Activated CD4-positive, alpha-beta T cell treated with anti-CD3 and anti-CD28 coated beads, Interleukin-2, amount 50 U/mL, for 16 hours (primary cell): ENCODE measurements at regions not wholly inside any gene's neighbourhood (a gene's known extent, or its start where the extent isn't known, plus 50 kb on each side); places are given as distances from the start of the nearest gene placed in this dataset.
A peak's percentile ranks its signal among the peaks of the same experiment; 100 is the strongest.

Experiments used
- DNase-seq: peaks from one replicate; pipeline ENCODE4 v3.0.0-alpha.2; 2020

DNA sequence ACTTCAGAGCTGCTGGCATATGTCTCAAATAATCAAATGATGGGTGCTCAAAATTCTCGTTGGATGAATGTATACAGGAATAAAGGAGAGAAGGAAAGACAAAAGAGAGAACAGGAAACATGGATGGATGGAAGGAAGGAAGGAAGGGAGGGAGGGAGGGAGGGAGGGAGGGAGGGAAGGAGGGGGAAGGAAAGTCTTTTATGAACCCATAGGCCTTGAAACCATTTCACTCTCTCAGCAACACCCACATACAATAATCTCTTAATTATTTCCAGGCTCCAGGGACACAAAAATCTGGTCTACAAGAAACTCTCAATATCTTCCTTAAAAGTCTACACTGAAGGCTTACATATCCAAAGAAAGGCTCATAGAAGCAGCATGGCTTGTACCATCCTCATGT, 363.4 kb upstream of the TMPO start:
- DNase-seq: no peak

DNA sequence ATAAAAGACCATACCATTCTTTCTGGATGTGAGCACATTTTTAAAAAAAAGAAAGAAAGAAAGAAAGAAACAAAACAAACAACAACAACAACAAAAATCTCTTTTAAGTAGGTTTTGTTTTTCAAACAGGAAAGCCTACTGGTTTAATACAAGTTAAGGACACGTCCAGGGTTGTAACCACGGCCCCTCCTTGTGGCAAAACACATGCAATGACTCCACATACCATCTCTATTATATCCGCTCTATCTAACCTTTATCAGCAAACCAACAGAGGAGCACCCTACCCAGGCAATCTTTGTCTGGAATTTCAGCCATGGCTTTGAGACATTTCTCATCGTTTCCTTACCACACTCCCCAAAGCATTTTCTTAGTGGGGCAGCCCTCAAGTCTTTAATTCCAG, 360.5 kb upstream of the TMPO start:
- peak; percentile 21 for DNase-seq

DNA sequence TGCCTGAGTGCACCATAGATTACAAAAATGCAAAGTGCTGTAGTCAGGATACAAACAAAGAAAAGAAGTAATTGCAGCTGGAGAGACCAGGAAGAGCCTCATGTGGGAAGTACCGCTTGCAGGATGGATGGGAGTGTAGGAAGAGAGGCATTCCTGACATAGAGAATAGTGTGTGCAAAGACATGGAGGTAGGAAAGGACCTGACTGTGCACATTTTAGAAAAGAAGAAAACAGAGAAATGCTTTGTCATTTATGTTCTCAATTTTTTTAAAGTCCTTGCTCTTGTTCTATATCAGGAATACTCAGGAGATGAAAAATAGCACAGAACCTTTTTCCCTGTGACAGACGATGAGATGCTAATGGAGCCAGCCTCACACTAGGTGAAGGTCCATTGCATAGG, 358.7 kb upstream of the TMPO start:
- no peak for DNase-seq

DNA sequence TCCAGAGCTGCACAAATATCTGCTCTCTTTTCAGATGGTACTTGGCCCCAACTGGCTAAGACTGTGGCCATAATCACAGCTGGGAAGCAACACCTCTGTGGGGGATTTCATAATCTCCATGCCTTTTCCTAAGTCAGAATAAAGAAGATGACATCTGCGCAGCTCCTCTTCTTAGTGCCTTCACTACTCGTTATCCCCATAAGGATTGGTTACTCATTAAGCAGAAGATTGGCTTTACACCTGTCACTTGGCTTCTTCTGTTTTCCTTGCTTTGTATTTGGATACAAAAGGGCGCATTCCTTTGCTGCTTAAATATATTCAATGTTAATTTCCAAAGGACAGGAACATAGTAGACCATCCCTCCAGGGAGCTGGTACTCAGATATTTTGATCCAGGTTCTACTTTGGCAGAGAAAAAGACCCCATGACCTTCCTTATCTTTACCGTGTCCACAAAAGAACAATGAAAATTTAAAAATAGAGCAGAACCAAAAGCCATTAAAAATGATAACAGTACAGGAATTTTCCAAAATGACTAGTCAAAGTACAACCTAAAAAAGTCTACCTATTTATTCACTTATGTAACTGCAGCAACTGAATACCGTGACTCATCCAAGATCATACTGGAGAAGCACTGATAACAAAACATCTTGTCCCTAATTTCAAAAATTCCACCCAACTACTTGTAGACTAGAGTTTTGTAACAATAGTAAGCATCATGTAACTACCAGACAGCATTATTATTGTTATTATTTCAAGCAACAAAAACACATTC, 352.3 kb upstream of the TMPO start:
- DNase-seq: no peak

DNA sequence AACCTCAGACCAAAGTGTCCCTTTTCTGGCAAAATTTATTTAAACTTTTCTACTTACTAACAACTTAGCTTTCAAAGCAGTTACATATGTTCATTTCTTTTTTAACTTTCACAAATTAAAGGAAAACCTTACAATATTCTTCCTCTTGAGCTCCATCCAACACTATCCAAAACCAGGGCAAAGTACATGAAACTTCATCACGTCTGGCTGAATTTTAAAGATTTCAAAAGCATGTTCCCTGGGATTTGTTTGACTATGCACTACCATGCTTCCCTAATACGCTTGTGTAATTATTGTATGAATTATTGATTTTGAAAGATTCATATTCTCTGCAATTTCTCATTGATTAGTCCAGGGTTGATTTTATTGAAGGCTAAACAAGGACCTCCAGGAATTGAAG, 343.1 kb upstream of the TMPO start:
- no peak for DNase-seq

DNA sequence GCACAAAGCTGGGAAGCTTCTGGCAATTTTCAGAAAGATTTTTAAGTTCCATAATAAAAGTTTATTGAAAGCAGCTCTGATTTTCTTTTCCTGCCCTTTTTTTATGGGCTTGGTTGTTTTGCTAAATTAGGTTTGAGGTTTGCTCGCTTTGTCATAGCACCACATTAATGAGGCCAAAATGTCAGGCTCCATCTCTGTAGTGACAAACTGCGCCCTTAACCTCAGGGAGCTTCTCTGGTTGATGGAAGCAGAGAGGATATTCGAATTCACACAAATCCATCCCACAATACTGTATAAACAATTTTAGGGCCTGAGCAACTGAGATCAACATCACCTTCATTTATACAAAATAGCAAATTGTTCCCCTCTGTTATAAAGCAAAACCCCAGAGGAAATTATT, 342.6 kb upstream of the TMPO start:
- DNase-seq: no peak

DNA sequence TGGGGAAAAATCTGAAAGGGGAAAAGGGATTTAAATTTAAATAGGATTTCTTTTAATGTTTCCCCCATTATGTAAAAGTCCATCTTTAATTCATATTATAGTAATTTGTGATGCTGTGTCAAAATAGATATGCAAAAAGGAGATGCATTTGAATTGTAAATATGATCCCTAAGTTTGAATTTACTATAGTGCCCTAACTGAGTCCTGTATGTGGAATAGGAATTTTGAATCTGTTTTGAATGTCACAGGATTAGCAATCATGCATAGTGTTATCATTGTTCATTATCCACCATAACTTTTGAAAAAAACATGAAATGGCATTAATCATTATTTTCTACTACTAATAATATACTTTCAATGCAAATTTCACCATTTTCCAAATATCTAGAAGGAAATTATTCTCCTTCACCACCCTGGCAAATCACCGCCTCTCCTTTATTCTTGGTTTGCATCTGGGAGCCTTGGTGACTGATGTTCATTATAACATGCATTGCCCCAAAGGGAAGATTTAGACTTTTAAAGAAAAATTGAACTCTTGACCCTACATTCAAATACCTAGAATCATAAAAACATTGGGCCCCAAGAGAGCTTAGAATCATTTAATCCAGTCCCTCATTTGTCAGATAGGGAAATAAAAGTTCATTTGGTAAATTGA, 341.5 kb upstream of the TMPO start:
- no peak for DNase-seq

DNA sequence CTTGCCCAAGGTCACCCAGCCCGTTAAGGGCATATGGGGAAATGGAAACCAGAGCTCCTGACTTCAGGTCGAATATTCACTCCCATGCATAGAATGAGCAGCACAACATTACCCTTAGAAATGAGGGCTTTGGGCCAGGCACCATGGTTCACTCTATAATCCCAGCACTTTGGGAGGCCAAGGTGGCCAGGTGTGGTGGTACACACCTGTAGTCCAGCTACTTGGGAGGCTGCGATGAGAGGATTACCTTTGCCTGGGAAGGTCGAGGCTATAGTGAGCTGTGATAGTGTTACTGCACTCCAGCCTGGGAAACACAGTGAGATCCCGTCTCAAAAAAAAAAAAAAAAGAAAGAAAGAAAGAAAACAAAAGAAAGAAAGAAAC, 341.0 kb upstream of the TMPO start:
- no peak for DNase-seq

DNA sequence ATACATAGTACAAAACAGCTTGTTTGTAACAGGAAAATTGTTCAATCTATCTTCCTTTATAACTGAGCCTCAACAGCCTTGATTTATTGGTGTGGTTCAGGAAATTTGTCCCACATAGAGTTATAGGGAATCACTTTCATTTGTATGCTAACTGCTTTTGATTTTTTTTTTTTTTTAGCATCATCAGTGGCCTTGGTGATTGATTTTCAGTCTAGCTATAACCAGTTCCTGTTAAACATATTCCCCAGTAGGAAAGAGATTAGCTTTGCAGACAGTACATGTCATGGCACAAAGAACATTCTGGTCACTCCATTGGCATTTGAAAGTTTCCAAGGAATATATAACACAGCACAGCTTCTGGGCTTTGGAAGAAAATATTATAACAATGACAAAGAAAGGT, 337.3 kb upstream of the TMPO start:
- no peak for DNase-seq

DNA sequence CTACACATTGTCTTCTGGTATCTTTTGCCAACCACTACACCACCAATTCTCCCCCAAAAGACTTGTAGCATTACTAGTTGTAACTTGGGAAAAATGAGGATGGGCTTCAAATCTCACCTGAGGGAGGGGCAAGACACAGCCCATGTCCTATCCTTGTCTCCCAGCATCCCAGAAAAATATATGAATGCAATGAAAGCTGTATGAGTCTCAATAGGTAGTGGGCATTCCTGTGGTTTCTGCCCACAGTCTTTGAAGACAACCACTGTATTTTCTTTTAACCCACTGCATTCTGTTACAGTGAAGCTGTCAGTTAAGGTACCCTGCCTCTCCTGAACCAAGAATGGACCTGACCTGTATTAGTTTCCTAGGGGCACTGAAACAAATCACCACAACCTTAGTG, 336.2 kb upstream of the TMPO start:
- DNase-seq: no peak

DNA sequence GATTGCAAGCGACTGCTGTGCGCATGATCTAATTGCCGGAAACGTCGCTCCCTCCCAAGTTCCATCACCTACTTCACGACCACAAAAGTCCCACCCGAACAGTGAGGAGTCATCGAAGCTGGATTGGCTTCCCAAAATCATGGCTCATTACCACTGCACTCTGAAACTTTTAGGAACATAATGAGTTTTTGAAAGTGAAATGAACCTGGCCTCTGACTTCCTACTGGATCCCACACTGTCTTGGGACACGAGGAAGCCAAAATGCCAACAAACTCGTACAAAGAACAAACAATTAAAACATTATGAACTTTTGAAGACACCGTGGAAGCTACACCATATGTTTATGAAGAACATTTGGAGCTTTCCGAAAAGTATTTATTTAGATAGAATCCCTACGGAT, 334.8 kb upstream of the TMPO start:
- DNase-seq: no peak

DNA sequence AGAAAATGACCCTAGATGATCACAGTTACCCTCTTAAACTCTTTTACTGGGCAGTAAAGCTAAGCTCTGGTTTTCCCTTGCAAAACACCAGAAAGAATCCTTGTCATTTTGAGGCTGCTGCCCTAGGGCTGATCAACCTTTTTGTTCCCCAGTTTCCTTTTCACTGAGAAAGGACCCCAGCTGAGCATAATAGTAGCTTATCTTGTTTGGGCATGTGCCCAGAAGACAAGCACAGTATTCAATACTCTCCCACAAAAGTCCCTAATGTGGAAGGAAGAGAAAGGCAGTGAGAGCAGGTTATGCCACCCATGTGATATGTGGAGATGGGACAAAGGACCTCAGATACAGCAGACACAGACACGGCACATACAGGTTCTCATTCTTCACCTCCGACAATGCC, 332.6 kb upstream of the TMPO start:
- no peak for DNase-seq

DNA sequence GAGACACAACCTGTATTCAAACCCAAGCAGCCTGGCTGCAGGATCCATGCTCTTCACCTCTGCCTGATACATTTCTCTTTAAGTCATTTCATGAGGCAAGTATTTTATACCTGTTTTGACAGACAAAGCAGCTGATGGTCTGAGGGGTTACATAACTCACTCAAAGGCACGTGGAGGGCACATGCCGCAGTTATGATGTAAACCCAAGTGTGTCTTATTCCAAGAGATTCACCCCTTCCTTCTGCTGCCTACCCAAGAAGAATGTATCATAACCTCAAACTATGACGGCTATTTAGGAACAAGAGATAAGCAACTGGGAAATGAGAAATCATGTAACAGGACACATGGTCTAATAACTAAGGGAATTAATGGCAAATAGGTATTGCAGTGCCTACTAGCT, 329.8 kb upstream of the TMPO start:
- DNase-seq: no peak

DNA sequence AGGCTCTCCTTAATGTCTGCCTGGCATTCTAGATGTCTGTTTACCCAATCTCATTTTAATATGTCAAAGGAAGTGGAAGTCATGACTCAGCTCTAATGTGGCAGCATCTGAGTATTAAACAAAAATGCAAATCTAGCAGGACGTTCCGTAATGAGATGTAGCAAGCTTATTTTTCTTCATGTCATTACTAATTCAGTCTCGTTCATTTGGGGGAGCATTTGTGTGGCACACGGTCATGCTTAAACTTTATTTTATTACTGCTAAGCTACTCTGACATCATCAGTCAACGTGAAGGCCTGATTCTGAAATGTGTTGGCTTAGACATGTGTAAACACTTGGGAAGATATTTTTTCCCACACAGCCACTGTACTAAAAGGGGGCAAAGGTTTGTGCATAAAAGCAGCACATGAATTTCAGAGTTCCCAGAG, 326.7 kb upstream of the TMPO start:
- DNase-seq: no peak

DNA sequence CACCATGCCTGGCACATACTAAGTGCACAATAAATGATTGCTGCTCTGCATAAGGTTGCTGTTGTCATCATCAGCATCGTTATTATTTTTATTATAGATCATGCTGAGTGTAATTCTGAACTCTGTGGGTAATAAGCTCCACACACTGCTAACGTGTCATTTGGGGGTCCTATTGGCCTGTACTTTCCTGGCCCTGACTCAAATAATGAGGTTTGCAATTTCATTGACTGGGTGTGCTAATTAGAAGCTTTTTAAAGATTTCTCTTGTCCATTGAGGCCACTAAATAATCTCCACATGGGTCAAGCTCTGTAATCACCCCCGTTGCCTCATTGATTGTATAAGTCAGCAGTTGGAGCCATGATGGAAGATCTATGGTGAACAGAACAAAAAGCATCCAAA, 320.8 kb upstream of the TMPO start:
- no peak for DNase-seq

DNA sequence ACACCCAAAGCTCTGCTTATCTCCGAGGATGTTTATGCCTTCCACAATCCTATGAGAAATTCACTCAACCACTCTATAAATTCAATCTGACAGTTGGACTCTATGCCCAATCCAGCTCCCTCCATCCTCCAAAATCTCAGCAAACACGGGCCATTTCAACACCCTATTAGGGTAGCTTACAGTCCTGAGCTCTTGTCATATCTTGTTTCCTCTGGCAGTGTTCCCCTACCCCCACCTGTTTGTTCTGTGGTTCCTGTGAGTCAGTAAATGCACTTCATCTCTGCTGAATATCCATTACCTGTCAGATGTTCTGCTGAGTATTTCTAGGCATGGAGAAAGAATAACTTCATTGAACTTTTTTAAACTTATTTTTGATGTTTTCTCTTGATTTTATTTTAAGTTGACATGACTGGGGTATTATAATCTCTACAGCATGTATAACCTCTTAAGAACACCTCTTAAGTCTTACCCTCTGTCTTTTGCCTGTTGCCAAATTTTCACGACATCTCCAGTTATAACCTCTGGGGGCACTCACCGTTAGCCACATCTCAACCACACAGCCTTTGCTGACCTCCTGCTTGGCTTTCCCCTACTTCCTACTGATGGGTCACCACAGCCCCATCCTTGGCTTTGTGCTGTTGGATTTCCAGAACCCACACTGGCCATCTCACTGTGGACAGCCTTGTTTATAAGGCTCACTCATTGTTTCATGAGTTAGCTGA, 317.0 kb upstream of the TMPO start:
- DNase-seq: no peak

DNA sequence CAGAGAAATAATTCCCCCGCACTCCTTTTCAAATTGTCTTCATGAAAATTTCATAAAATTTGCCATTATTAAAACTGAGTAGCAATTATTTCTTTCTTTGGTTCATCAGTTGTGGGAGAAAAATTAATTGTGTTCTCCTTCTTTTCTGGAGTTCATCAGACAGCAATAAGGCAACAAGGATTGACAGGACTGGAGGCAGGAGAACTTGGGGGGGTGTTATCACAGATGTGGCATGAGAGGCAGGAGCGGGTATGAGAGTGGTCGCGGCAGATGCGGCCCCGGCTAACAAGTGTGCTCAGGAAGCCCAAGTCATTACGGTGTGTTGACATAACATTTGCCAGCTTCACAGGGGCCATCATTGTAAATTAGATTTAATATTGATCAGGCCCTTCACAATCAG, 306.6 kb upstream of the TMPO start:
- DNase-seq: no peak

DNA sequence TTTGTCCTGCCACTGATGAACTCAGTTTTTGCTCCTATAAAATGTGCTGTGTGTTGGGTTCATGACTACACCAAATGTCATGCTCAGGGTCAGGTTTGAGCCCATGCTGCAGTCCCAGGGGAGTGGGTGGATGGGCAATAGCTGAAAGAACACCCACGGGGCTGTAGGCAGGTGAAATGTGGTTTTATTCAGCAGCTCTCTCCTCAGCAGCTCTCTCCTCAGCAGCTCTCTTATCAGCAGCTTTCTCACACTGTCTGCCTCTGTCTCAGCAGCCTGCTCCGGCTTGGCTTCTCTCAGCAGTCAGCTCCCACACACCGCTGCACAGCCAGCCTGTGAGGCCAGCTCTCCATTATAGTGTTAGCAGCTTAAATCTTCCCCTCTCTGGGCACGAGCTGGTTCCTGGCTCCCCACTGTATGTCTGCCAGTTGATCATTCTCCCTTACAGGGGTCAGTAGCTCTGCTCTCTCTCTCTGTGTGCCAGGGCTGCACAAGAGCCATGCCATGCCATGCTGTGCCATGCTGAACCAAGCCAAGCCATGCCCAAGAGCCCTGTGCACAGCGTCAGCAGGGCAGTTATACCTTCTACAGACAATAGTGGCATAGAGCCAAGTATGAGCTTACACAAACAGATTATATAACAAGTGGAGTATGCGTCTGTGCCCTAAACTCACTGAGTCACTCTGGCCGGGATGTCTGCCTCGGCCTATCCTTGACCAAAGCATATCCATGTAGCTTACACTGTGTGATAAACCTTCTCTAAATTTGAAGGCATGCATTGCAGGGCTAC, 303.3 kb upstream of the TMPO start:
- no peak for DNase-seq

DNA sequence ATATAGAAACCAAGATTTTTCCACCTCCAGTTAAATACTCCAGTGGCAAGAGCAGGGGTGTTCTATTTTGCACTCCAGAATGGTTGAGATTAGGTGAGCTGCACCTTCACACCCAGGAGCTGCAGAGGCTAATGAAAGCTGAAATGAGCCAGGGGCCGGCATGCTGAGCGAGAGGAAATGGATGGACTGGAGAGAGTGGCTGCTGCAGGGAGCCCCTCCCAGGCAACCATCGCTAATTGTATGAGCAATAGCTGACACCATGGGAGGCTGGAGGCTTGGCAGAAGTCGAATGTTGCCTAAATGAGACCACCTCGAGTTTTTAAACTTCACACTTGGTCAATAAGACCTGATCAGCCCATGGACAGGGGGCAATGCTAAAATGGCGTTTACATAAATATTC, 301.8 kb upstream of the TMPO start:
- no peak for DNase-seq

DNA sequence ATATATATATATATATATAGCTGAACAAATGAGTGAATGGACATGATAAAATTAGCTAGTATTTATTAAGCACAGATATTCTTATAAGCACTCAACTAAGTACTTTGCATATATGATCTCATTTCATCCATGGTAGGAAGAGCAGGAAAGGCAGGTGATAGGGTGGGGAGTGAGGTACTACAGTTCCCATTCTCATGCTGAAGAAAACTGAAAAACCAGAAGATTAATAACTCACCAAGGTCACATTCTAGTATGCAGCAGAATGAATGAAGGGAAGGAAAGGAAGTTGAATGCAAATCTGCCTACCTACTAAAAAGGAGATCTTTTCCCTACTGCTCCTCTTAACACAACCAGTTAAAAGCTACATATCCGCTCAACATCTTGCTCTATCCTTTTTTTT, 298.1 kb upstream of the TMPO start:
- DNase-seq: no peak

DNA sequence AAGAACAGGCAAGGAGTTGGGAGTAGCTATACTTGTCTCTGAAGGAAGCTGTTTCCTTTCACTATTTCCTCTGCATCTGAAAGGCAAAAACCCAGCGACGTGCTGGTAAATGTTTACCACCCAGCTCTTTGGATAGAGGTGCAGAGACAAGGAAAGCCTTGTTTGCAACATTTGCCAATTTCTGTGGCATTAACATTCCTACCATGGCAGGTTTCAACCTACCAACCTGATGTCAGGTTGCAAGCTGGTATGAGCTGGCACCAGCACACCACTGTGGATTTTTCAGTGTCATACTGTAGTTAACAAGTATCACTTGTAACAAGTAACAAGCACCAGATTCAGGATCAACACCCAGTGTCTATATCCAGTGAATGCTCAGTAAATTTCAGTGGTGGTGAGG, 294.8 kb upstream of the TMPO start:
- DNase-seq: no peak

DNA sequence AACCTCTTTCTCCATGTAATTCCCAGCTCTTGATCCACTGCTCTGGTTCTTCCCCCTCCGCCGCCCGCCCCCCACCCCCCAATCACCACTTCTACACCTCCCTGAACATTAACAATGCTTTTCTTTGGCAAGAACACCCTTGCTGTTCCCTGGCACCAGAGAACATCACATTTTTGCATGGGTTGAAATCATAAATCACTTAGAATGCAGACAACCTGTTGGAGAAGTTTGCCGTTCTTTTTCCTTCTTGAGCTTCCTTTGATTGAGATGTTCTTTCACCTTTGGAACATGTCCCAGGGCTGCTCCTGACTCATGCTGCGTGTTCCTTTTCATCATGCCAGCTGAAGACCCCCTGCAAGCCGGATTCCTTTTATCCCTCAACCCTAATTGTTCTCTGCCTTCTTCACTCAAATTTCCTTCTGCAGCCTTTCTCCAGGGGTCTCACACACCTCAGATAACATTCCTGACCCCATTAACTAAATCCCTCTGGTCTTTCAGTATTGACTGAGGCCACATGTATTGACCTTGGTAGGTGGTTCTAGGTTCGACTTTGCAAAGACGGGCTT, 294.1 kb upstream of the TMPO start:
- no peak for DNase-seq

DNA sequence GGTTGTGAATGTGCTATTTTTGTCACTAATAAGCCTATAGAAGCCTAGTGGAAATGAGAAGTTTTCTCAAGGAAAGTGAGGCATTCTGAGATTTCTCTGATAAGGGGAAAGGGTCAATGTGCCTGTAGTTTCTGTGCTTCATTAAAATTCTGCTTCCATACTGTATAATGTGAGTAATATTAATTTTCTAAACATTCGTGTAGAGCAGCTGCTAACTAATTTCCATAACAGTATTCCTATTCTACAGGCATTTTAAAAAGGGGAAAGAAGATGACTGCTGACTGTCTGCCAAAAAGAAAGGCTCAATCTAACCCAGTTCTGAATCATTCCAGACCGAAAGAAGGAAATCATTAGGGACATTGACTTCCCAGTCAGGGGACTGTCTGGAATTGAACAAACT, 293.3 kb upstream of the TMPO start:
- no peak for DNase-seq
